ENCODE measurements at regions not wholly inside any gene's neighbourhood (a gene's known extent, or its start where the extent isn't known, plus 50 kb on each side); places are given as distances from the start of the nearest gene placed in this dataset.

DNA sequence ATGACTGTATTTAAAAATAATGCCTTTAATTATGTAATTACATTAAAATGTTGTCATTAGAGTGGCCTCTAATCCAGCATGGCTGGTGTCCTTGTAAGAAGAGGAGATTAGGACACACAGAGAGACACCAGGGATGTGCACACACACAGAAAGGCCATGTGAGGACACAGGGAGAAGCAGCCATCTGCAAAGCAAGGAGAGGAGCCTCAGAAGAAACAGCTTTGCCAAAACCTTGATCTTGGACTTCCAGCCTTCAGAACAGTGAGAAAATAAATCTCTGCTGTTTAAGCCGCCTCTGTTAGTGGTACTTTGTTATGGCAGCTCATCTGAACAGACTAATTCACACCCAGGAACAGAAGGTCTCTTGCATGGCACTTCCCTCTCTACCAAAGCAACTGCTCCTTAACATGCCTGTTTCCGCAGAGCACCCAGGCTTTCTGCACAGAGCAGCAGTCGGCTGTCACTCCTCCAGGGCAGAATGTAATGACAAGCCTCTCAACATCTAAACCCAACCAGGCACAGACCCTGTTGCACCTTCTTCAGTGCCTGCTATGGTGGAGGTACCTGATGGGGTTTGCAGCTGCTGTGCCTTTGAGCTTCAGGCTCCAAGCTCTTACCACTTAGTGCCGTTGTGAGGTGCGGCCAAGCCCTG, 377.7 kb downstream of the TDRD15 start:
- no peak for DNase-seq (ENCODE audit: low read depth)

DNA sequence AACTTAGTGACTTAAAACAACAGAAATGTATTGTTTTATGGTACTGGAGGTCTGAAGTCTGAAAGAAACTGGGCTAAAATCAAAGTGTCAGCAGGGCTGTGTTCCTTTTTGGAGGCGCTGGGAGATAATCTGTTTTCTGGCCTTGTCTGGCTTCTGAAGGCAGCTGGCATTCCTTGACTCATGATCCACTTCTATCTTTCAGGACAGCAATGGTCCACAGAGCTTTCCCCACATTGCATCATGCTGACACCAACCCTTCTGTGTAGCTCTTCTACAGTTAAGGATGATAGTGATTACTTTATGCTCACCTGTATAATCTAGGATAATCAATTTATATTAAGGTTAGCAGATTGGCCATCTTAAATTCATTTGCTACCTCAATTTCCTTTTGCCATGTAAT, 392.1 kb downstream of the TDRD15 start:
- no peak for DNase-seq (ENCODE audit: low read depth)

DNA sequence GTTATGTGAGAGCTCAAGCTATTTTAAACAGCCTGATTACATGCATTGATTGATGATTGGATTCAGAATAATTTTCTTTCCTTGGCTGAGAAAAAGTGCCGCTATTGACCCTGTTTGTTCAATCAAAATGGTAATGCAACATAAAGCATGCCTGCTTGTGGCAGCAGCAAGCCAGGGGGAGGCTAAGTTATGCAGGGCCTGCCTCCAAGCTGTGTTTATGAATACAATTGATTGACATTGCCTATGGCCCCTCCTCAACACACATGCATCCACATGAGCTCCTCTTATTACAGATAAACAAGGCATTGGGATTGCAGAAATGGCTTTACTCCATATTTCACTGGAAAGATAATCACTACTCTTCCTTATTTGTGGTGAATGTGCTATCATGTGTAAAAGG, 395.6 kb downstream of the TDRD15 start:
- no peak for DNase-seq (ENCODE audit: low read depth)

DNA sequence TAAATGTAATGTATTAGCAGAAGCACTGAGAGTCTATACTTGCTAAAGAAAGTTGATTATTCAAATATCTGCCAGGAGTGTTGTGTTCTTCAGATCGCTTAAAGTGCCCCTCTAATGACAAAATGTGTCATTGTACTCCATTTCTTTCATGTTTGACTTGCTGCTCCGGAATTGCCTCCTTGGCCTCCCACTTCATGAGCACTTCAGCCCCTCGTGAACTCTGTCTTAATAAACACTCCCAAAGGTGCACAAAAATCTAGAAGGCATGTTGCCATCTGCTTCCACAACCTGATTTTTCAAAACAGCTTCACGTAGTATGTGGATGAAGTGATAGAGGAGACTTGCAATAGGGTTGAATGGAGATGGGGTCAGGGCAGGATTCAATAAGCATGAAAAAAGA, 396.1 kb downstream of the TDRD15 start:
- no peak for DNase-seq (ENCODE audit: low read depth)

DNA sequence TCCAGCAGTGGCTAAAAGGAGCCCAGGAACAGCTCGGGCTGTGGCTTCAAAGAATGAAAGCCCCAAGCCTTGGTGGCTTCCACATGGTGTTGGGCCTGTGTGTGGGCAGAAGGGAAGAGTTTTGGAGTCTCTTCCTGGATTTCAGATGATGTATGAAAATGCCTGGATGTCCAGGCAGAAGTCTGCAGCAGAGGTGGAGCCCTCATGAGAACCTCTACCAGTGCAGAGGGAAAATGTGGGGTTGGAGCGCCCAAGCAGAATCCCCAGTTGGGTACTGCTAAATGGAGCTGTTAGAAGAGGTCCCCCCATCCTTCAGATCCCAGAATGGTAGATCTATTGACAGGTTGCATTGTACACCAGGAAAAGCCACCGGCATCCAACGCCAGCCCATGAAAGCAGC, 412.1 kb downstream of the TDRD15 start:
- DNase-seq (ENCODE audit: low read depth): no peak

DNA sequence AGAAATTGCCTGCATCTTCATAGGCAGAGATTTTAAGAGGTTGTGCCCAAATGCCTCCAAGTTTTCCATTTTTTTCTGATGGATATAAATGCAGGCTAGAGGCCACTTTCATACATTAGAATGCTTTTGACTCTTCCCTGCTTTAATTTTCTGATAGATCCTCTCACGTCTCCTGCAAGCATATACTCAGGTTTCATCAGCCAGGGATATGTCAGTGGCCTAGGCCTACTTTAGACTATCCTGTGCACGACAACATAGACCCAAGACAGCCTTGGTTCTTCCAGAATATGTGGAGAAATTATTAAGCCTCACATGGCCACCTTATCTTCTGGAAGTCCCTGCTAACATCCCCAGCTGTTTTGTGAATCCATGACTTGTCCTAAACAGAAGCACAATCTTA, 415.9 kb downstream of the TDRD15 start:
- DNase-seq (ENCODE audit: low read depth): no peak

DNA sequence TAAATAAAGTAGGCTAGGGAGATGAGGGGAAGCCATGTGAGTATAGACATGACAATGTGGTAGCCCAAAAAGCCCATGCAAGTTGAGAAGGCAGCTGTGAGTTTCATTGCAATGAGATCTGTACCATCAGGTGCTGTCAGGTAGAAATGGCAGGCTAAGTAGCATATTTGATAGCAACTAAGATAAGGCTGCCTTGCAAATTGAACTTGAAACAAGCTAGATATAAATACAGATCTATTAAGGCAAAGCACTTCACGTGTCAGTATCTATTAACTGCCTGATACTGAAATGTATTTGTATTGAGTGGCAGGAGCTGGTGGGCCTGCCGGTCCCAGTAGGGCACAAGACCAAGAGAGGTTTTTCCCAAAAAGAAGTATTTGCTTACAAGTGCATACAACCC, 419.9 kb downstream of the TDRD15 start:
- DNase-seq (ENCODE audit: low read depth): no peak

DNA sequence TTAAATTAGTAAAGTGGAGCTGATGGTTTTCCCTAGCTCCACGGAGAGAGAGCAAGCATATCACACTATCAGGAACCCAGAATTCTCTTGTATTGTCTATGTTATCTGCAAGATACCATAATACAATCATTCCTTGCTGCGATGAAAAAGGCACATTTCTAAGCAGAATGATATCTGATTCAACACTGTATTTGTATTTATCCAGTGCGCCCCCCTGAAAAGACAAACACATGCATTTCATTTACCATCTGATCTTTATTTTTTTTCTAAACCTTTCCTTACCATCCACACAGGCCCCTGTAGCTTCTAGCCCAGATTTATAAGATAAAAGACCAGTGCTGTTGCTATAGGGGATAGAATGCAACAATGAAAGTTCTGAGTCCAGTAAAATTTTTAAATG, 420.6 kb downstream of the TDRD15 start:
- no peak for DNase-seq (ENCODE audit: low read depth)

DNA sequence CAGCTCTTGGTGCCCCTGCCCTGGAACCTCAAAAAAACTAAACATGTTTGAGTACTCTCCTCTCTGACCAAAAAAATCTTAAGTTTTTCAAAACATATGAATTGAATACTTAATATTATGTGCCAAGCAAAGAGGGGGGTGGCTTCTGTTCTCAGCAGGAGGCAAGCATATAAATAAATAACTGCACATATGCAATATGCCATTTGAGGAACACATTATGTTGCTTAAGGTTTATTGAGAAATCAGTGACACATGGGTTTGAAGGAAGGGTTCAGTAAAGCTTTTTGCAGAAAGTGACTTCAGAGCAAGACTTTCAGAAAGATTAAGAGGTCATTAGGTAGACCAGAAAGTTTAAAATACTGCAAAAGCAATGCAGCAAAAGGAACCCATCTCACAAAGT, 429.2 kb downstream of the TDRD15 start:
- no peak for DNase-seq (ENCODE audit: low read depth)

DNA sequence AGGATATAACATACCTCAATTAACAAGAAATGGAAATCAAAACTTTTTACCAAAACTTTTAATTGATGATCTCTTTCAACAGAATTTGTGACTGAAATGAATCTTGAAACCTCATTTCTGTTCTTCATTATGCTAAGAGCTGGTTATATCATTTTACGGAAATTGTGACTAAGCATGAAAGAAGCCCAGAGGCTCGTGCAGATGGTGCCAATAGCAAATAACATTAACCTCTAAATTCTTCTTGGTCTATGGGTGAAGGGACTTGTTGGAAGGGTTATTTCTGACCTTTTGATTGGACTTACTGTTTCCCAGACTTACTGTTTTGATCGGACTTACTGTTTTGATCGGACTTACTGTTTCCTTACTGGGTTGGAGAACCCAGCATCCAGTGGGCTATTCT, 435.6 kb downstream of the TDRD15 start:
- no peak for DNase-seq (ENCODE audit: low read depth)

DNA sequence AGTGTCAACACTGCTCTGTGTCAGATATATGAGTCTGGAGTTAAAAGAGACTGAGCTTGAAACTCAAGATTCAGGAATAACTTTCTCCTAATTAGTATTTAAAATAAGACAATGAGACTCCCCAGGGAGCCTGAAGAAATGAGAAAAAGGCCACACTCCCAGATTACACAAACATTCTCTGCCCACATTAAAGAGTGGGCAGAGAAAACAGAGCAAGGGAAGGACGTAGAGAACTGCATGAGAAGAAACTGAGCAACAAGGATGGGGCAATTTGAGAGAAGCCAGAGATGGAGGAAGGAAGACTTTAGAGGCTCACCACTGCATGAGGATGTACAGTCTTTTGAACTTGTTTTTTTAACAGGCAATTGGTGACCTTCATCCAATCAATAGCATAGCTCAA, 438.2 kb downstream of the TDRD15 start:
- no peak for DNase-seq (ENCODE audit: low read depth)

DNA sequence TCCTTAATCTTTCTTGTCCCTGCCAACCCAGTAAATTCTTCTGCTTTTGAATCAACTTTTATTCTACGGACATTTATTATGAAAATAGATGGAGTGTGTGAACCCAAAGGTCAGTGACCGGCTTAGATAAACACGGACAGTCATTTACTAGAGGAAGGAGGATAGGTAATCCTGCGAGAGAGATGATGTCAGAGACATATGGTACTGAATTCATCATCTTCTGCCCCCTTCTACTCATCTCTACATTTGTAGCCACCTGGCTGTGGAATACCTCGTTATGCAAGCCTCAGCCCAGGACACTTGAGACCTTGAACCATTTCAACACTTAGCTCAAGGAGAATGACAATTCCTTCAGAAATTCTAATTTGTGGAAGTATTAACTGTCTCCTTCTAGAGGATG, 443.6 kb downstream of the TDRD15 start:
- no peak for DNase-seq (ENCODE audit: low read depth)

DNA sequence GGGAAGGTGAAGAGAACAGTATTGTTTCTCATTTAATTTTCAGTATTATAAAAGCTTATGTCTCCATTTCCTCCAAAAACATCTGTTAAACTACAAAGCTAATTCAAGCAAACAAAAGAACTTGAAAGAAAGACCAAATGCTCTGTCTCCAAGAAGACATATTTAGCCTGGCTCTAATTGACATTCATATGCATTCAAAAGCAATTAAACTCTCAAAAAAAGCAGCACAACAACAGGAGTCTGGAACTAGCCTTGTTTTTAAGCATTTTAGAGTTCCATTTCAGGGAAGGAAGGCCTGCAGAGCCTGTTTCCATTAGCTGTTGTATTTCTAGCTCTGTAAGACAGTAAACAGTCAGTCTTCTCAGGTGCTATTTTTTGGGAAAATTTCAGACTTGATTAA, 447.9 kb downstream of the TDRD15 start:
- no peak for DNase-seq (ENCODE audit: low read depth)

DNA sequence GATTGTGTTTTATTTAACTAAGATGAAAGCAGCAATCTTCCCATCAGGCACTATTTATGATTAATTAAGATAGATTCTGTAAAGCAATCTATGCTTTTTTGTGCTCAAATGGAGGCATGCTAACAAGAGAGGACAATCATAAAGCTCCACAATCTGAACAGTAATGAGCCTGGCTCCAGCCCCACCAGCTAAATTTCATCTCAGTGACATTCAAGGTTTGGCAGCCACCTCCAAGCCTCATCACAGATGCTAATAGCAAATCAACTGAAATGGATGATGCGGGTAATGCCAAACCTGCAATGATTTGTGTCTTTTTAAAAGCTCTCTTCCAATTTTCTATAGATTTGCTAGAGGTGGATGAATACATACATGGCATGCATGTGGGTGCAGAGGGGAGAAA, 456.6 kb downstream of the TDRD15 start:
- no peak for DNase-seq (ENCODE audit: low read depth)

DNA sequence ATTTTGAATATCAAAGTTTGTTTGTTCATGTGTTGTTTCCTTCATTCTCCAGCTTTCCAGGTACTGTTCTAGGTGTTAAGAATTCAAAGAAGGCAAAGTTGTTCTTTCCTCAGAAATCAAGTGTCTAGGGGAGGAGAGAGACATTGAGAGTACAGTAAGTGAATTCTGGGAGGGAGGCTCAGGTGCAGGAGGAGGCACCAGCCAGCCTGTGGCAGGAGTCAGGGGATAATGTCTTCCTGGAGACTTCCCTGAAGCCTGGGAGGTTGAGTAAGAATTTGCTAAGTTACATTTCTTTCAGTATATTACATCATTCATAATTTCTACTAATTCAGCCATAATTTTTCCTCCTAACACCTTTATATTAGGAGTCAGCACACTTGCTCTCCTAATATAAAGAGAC, 462.1 kb downstream of the TDRD15 start:
- DNase-seq (ENCODE audit: low read depth): no peak

DNA sequence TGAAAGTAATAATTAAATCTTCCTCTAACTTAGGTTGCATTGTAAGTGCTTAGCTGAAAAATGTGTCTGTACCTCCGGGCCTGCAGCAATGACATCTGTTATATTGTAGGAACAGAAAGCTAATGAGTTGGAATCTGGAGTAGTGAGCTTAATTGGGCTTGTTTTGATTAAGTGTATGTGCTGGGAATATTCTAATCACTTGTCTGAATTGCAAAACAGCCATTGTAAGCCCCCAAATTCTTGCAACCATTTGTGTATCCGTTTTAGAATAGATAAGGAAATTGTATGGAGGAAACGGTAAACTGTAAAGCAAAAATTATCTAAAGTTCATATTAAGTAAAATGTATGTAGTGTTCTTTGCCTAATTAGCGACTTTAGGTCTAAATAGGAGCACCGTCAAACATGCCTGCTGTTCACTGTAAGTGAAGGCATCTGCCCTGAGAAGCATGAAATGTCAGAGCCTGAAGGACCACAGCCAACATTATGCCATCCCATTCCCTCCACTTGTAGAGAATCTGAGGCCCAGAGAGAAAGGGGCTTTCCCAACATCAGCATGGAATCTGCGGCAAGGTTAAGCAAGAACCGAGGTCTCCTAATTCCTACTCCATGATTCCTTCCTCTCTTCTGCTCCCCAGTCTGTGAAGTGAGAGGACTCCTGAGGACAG, 466.4 kb downstream of the TDRD15 start:
- no peak for DNase-seq (ENCODE audit: low read depth)

DNA sequence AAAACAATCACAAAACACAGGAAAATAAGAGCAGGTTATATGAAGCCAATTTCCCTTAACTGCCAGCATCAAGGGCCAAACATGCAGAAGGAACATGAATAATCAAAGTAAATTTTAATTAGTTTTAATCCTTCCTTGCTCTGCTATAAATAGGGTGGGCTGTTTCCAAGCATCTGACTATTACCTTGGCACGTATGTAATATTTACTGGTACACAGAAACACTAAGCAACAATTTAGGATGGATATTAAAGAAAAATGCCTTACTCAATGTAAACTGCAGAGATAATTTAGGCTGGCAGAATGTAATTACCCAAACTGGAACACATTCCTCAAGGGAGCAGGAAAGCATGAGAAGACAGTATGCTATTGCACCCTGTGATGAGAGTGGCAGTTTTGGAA, 468.2 kb downstream of the TDRD15 start:
- no peak for DNase-seq (ENCODE audit: low read depth)

DNA sequence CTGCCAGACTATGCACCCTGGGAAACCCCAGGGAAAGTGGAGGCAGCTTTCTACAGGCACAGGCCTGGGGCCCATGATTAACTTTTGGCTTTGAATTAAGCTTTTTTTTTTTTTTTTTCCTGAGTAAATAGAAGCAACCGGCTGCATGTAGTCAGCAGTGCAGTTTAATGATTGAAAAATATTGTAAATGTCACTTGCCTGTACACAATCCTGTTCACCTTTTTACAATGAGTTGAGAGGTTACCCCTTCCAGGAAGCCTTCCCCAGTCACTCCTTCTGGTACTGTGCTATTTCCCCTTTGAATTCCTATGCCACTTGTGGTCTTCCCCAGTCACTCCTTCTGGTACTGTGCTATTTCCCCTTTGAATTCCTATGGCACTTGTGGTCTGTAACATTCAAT, 475.6 kb downstream of the TDRD15 start:
- DNase-seq (ENCODE audit: low read depth): no peak

DNA sequence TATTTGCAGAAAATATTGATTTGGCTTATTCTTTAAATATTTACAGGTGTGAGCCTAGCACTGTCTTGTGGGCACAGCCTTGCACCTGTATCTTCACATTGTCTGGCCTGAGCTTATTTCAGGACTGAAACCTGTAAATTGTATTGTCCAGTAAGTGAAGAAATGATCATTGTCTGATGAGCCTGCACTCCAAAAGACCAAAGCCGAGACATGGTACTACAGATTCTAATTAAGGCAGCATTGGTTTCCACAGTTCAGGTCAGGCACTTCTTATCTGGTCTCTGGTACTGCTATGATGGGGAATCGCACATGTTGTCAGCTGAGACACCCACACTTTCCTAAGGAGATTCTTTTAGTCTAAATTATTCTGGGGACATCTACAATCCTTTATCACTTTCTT, 479.0 kb downstream of the TDRD15 start:
- no peak for DNase-seq (ENCODE audit: low read depth)

DNA sequence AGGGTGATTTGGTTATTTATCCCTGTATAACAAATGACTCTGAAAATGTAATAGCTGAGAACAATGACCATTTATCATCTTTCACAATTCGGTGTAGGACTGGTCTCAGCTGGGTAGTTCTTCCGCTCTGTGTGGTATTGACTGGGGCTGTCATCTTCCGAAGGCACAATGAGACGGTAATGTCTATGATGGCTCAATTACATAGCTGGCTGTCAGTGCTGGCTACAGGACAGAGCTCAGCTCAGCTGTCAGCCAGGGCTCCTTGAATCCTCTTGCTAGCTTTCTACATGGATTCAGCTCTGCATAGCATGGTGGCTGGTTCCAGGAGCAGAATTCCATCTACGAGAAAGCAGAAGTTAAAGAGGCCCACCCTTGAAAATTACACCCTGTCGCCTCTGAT, 483.8 kb downstream of the TDRD15 start:
- no peak for DNase-seq (ENCODE audit: low read depth)

DNA sequence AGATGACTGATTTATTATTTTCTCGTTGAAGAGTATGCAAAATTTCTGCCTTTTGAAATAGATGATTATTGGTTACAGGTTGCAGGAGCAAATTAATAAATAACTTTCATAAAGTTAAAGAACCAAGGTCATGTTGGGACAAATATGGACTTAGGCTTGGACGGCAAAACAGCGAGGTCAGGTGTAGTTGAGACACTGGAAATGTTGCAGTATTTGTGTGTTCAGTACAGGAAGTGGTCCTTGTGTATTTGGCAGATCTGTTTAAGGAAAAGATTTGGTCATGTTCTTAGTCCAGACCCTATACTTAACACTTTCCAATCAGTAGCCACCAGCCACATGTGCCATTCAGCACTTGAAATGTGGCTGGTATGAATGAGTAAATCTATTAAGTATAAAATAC, 486.5 kb downstream of the TDRD15 start:
- DNase-seq (ENCODE audit: low read depth): no peak

DNA sequence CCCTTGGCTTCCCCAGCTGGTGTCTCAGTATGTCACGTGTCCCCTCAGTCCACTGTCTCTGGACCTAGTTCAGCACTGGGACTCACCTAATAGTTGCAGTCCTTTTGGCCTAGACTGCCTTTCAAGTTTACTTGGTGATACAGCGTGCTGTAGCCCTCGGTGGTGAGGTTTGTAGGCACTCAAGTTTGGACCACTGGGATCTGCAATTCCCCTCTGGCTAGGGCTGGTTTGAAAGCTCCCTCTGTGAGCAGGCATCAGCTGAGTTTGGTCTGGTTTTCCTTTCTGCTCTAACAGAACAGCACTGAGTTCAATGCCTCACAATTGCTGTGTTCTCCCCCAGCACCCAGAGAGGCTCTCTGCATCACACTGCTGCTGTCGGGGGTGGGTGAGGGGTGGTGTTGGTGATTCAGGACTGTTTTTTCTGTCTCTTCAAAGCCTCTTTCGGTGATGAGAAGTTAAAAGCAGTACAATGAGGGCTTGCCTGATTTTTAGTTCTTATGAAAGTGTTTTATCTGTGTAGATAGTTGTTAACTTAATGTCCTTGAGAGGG, 494.2 kb downstream of the TDRD15 start:
- no peak for DNase-seq (ENCODE audit: low read depth)

DNA sequence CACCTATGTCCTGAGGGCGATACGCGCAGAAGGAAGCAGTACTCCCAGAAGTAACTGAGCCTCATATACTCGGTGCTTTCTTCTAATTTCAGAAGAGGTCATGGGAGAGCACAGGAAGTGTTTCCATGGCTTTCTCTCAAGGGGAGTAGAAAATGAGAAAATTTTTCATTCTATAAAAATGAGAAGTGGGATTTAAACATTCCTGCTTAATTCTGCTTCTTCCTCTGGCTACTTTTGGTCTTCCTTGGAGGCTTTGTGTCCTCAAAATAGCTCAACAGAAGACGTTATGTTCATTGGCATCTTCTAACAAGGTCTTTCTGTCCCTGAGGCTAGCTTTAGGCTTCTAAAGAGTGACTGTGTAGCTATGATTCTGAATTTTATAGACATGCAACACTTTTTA, 497.0 kb downstream of the TDRD15 start:
- DNase-seq (ENCODE audit: low read depth): no peak

DNA sequence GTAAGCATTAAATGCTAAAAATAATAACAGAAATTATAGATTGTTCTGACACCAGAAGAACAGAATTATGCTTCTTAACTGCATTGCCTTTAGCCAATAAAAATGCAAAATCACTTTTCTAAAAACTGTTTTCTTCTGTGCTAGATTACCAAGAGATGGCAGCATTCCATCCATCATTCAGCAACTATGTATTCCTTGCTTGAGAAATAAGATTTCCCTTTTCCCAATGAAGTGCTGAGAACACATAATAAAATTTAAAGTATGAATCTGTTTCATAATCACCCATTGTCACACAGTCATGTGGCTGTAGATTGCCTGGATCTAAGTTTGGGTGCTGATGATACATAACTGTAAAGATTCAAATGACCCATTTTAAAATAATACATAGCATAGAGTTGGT, 504.2 kb downstream of the TDRD15 start:
- no peak for DNase-seq (ENCODE audit: low read depth)

Measured in activated T-cell treated with anti-CD3 and anti-CD28 coated beads for 24 hours (primary cell).